Osteoblast (primary cell): ENCODE measurements at regions not wholly inside any gene's neighbourhood (a gene's known extent, or its start where the extent isn't known, plus 50 kb on each side); places are given as distances from the start of the nearest gene placed in this dataset.

Source experiments
- DNase-seq: peaks from one replicate; pipeline ENCODE4 v3.0.0; 2011; ENCODE audit warnings: low spot score, mixed read lengths; ENCODE audit not compliant: insufficient read length; ENCODE audit errors: missing footprints
- H2AFZ ChIP-seq: 2 replicates; pipeline ENCODE4 v1.6.0; 2011; ENCODE audit warnings: mild to moderate bottlenecking, low read length
- H3K27ac ChIP-seq: 2 replicates; pipeline ENCODE4 v1.5.1; 2011; ENCODE audit warnings: mild to moderate bottlenecking, low read depth, low read length, moderate library complexity
- H3K27me3 ChIP-seq: 2 replicates; pipeline ENCODE4 v1.6.0; 2012; ENCODE audit warnings: mild to moderate bottlenecking, control low read depth, inconsistent platforms, low read length, moderate library complexity; ENCODE audit not compliant: insufficient read depth
- H3K36me3 ChIP-seq: 2 replicates; pipeline ENCODE4 v1.5.1; 2011; ENCODE audit warnings: mild to moderate bottlenecking, low read length, control low read depth, moderate library complexity; ENCODE audit not compliant: insufficient read depth
- H3K4me1 ChIP-seq: 2 replicates; pipeline ENCODE4 v1.5.1; 2011; ENCODE audit warnings: mild to moderate bottlenecking, low read length, control low read depth, moderate library complexity; ENCODE audit not compliant: insufficient read depth
- H3K4me2 ChIP-seq: 2 replicates; pipeline ENCODE4 v1.6.0; 2011; ENCODE audit warnings: mild to moderate bottlenecking, low read length; ENCODE audit not compliant: insufficient read depth
- H3K4me3 ChIP-seq: fragments of 200-600 bp; sonication (generic); 3 replicates; pipeline ENCODE4 v1.5.1; 2012; ENCODE audit warnings: mild to moderate bottlenecking, low read length, inconsistent platforms; ENCODE audit not compliant: insufficient read depth
- H3K79me2 ChIP-seq: 2 replicates; pipeline ENCODE4 v1.6.0; 2012; ENCODE audit warnings: mild to moderate bottlenecking, low read length, control low read depth, inconsistent platforms; ENCODE audit not compliant: insufficient read depth
- H3K9me3 ChIP-seq: 2 replicates; pipeline ENCODE4 v1.5.1; 2011; ENCODE audit warnings: low read depth, low read length, control low read depth
- H4K20me1 ChIP-seq: 2 replicates; pipeline ENCODE4 v1.6.0; 2012; ENCODE audit warnings: mild to moderate bottlenecking, low read length, control low read depth; ENCODE audit not compliant: insufficient read depth
- TF ChIP-seq, protein P1 (sequence below): IDR thresholded peaks from 2 replicates; pipeline ENCODE4 v1.5.1; 2011; ENCODE audit warnings: mild to moderate bottlenecking, low read depth, low read length, moderate library complexity; ENCODE audit errors: extremely low read depth

DNA sequence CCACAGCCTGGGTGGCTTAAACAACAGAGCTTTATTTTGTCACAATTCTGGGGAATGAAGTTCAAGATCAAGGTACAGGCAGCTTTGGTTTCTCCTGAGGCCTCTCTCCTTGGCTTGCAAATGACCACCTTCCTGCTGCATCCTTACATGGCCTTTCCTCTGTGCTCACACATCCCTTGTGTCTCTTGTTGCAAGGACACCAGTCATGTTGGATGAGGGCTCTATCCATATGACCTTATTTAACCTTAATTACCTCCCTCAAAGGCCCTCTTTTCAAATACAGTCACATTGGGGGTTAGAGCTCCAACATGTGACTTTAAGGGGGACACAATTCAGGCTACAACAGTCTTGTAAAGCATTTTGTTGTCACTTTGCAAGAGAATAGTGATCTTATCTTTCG is 65.0 kb upstream of the PLXNA4 start:
- TF ChIP-seq, protein P1, sequence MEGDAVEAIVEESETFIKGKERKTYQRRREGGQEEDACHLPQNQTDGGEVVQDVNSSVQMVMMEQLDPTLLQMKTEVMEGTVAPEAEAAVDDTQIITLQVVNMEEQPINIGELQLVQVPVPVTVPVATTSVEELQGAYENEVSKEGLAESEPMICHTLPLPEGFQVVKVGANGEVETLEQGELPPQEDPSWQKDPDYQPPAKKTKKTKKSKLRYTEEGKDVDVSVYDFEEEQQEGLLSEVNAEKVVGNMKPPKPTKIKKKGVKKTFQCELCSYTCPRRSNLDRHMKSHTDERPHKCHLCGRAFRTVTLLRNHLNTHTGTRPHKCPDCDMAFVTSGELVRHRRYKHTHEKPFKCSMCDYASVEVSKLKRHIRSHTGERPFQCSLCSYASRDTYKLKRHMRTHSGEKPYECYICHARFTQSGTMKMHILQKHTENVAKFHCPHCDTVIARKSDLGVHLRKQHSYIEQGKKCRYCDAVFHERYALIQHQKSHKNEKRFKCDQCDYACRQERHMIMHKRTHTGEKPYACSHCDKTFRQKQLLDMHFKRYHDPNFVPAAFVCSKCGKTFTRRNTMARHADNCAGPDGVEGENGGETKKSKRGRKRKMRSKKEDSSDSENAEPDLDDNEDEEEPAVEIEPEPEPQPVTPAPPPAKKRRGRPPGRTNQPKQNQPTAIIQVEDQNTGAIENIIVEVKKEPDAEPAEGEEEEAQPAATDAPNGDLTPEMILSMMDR, result no peak

GRCh38 chr7:132639983-132640382 is 63.7 kb upstream of the PLXNA4 start:
- H3K4me2 ChIP-seq, result no peak overlapping the region
- no peak overlapping the region for H2AFZ ChIP-seq
- no peaks in the 10 kb centered on the region for H3K79me2 ChIP-seq
- TF ChIP-seq, protein P1, result no peak
- H3K27ac ChIP-seq, result no peak overlapping the region
- H4K20me1 ChIP-seq, result no peaks in the 10 kb centered on the region
- DNase-seq, result no peak
- no peak overlapping the region for H3K4me3 ChIP-seq
- H3K27me3 ChIP-seq, result peaks cover 5% of the 10 kb centered on the region
- H3K4me1 ChIP-seq, result no peaks in the 10 kb centered on the region
- H3K36me3 ChIP-seq, result no peaks in the 10 kb centered on the region
- no peaks in the 10 kb centered on the region for H3K9me3 ChIP-seq

More for the DNA sequence above, 65.0 kb upstream of the PLXNA4 start:
- Histone ChIP-seq H3K27ac (no peak overlapping the region), H3K4me2 (no peak overlapping the region), H3K4me3 (no peak overlapping the region), H3K36me3 (no peaks in the 10 kb centered on the region), H3K4me1 (no peaks in the 10 kb centered on the region), H3K27me3 (peaks cover 2% of the 10 kb centered on the region), H4K20me1 (no peaks in the 10 kb centered on the region), H2AFZ (no peak overlapping the region), H3K9me3 (no peaks in the 10 kb centered on the region), H3K79me2 (no peaks in the 10 kb centered on the region)
- DNase-seq, result no peak

GRCh38 chr7:132638000-132638399 is 61.7 kb upstream of the PLXNA4 start:
- H3K27ac ChIP-seq, result no peak overlapping the region
- H3K36me3 ChIP-seq, result no peaks in the 10 kb centered on the region
- no peak for DNase-seq
- no peaks in the 10 kb centered on the region for H3K79me2 ChIP-seq
- H3K27me3 ChIP-seq, result peaks cover 5% of the 10 kb centered on the region
- H3K4me3 ChIP-seq, result no peak overlapping the region
- H3K4me1 ChIP-seq, result no peaks in the 10 kb centered on the region
- no peak overlapping the region for H3K4me2 ChIP-seq
- H2AFZ ChIP-seq, result no peak overlapping the region
- no peaks in the 10 kb centered on the region for H3K9me3 ChIP-seq
- TF ChIP-seq, protein P1, result no peak
- no peaks in the 10 kb centered on the region for H4K20me1 ChIP-seq

- peaks cover 2% of the 10 kb centered on the region for H3K27me3 ChIP-seq
- no peak overlapping the region for H3K27ac ChIP-seq
- H3K4me3 ChIP-seq, result no peak overlapping the region
- no peaks in the 10 kb centered on the region for H3K9me3 ChIP-seq
- no peak overlapping the region for H3K4me2 ChIP-seq
- TF ChIP-seq, protein P1, result no peak
- no peaks in the 10 kb centered on the region for H3K4me1 ChIP-seq
- H3K36me3 ChIP-seq, result no peaks in the 10 kb centered on the region
- no peaks in the 10 kb centered on the region for H4K20me1 ChIP-seq
- DNase-seq, result no peak
- H2AFZ ChIP-seq, result no peak overlapping the region
- H3K79me2 ChIP-seq, result no peaks in the 10 kb centered on the region
These were observed 60.3 kb upstream of the PLXNA4 start for GRCh38 chr7:132636581-132636980.
